Heart left ventricle (tissue), 16 donors: ENCODE measurements at regions not wholly inside any gene's neighbourhood (a gene's known extent, or its start where the extent isn't known, plus 50 kb on each side); places are given as distances from the start of the nearest gene placed in this dataset.

Experiments used
- ATAC-seq, 4 donors: fragments of 200-7000 bp; cut with Tn5 transposase; one replicate each; pipeline ENCODE4 v1.9.1; 2020 to 2022; ENCODE audit warnings: moderate library complexity in 4 of 4, mild to moderate bottlenecking in 3 of 4, moderate number of reproducible peaks in 1 of 4
- DNase-seq, 5 donors: peaks; one replicate each; pipeline ENCODE4 v3.0.0-alpha.2; 2020
- H3K27ac ChIP-seq, 12 donors: fragments of 200-600 bp; sonication (generic) in 4 of 12; one replicate each; pipeline versions ENCODE4 v1.5.0 to v1.8.0; 2016 to 2022; ENCODE audit warnings: mild to moderate bottlenecking in 2 of 12
- H3K27me3 ChIP-seq, 9 donors: fragments of 200-600 bp; sonication (generic) in 2 of 9; one replicate each; pipeline versions ENCODE4 v1.5.1 to v1.8.0; 2016 to 2022; ENCODE audit warnings: mild to moderate bottlenecking in 3 of 9
- H3K36me3 ChIP-seq, 9 donors: fragments of 200-600 bp; sonication (generic) in 2 of 9; one replicate each; pipeline versions ENCODE4 v1.5.0 to v1.8.0; 2018 to 2022; ENCODE audit warnings: mild to moderate bottlenecking in 2 of 9
- H3K4me1 ChIP-seq, 12 donors: fragments of 200-600 bp; sonication (generic) in 4 of 12; one replicate each; pipeline versions ENCODE4 v1.5.0 to v1.8.0; 2016 to 2022; ENCODE audit warnings: mild to moderate bottlenecking in 3 of 12
- H3K4me3 ChIP-seq, 12 donors: fragments of 200-600 bp; sonication (generic) in 4 of 12; one replicate each; pipeline versions ENCODE4 v1.5.0 to v1.8.0; 2017 to 2022; ENCODE audit warnings: mild to moderate bottlenecking in 9 of 12, moderate library complexity in 4 of 12
- H3K9me3 ChIP-seq, 12 donors: fragments of 200-600 bp; sonication (generic) in 4 of 12; one replicate each; pipeline versions ENCODE4 v1.5.0 to v1.8.0; 2016 to 2022; ENCODE audit warnings: mild to moderate bottlenecking in 1 of 12
- POLR2A ChIP-seq, 2 donors: fragments of 450-650 bp; IDR thresholded peaks; one replicate each; pipeline ENCODE4 v1.6.1; 2017; ENCODE audit warnings: antibody characterized with exemption in 2 of 2, mild to moderate bottlenecking in 2 of 2, moderate library complexity in 2 of 2
- WGBS, 4 donors: extraction: QIAGEN DNeasy Blood & Tissue Kit in 2 of 4; methylation state at CpG; one replicate each; pipeline versions ENCODE4 v1.1.5 to v1.1.7; 2013 to 2018; 5-methylcytosine and 5-hydroxymethylcytosine counted together
- intact Hi-C, 10 donors: fragments of 100-400 bp; cut with DNase I; formaldehyde crosslinking; loops; one replicate each; pipeline versions ENCODE4 v1.11.1 to v1.14.2; 2022
- TF ChIP-seq, protein P1 (sequence below), 12 donors: fragments of 200-600 bp; sonication (generic) in 4 of 12; IDR thresholded peaks; one replicate each; pipeline versions ENCODE4 v1.5.0 to v1.8.0; 2018 to 2022; ENCODE audit warnings: antibody characterized with exemption in 12 of 12, mild to moderate bottlenecking in 5 of 12
- donor health status: ischemic (EF 13 %, LVEDD 7.1; RV severe dilation, severe dysfunction).
- donor health status: healthy with polysubstance abuse.
- donor health status: DM: no; HTN: yes; CAD: no.
- donor health status: DM: no; HTN: no; CAD: no.
- donor health status: ischemic (EF 25% LVEDD 6.9; RV normal size, moderate dysfunction).
- donor health status: ischemic (EF 25% LVEDD 5.7; RV mildly dilated, moderate dysfunction).
- donor health status: healthy.
- donor health status: DM: yes; HTN: yes; CAD: no.
- donor health status: ischemic (EF 35%, LVEDD 5.7; RV mildly dilated, moderate dysfunction).
- donor health status: nonischemic (EF 11% LVEDD 7.7; RV severe dilation, severe dysfunction).
- donor health status: DM: yes; HTN: yes; CAD: no.
- donor health status: PGD.
- donor health status: ischemic (EF 29% LVEDD 5.4; RV normal size, mild dysfunction).
- donor health status: nonischemic (EF 23%, LVEDD 6.1; RV moderate dilation, normal function).

DNA sequence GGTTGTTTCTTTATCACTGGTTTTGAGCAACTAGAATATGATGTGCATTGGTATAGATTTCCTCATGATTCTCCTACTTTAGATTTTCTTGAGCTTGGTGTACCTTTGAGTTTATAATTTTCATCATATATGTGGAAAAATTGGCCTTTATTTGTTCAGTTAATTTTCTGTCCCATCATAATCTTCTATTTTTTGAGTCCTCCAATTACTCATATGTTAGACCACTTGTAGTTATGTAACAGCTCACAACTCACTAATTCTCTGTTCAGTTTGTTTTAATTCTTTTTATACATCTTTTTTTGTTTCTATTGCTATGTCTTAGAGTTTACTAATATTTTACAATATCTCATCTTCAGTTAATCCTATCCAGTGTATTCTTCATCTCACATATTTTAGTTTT is 81.3 kb upstream of the LAMA2 start:
- H3K27ac ChIP-seq: no peak overlapping the region
- H3K4me3 ChIP-seq: no peak overlapping the region
- TF ChIP-seq, protein P1, sequence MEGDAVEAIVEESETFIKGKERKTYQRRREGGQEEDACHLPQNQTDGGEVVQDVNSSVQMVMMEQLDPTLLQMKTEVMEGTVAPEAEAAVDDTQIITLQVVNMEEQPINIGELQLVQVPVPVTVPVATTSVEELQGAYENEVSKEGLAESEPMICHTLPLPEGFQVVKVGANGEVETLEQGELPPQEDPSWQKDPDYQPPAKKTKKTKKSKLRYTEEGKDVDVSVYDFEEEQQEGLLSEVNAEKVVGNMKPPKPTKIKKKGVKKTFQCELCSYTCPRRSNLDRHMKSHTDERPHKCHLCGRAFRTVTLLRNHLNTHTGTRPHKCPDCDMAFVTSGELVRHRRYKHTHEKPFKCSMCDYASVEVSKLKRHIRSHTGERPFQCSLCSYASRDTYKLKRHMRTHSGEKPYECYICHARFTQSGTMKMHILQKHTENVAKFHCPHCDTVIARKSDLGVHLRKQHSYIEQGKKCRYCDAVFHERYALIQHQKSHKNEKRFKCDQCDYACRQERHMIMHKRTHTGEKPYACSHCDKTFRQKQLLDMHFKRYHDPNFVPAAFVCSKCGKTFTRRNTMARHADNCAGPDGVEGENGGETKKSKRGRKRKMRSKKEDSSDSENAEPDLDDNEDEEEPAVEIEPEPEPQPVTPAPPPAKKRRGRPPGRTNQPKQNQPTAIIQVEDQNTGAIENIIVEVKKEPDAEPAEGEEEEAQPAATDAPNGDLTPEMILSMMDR (IDR thresholded peaks at IDR 0.05): no peak
- TF ChIP-seq POLR2A (IDR thresholded peaks at IDR 0.05): no peak
- H3K9me3 ChIP-seq: peaks cover 0 to 14% (median 0%) of the 10 kb centered on the region in 12 donors
- no peak for ATAC-seq
- intact Hi-C loops: loop anchor here in 5 of 10 donors (10.0 kb wide), 4 partner anchors 243 to 563 kb away; no protein-coding TSS in a partner anchor
- H3K36me3 ChIP-seq: no peaks in the 10 kb centered on the region
- no peaks in the 10 kb centered on the region for H3K27me3 ChIP-seq
- H3K4me1 ChIP-seq: peaks cover 0 to 11% (median 0%) of the 10 kb centered on the region in 12 donors
- DNase-seq: no peak

DNA sequence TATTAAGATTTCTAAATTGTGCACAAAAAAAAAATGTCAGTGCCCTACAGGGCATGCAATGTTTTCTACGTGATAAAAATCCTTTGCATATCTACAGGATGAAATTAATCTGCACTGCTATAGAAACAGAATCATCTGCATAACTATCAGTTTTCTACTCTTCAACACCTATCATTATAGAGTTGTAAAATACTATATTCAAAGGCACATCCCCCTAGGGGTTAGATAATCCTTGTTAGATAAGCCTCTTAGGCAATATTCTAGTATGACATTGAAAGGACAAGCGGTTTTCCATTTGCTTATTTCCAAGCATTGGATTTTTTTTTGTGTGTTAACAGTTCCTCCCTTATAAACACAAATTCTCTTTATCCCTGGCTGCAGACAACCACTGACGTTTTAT is 98.7 kb upstream of the LAMA2 start:
- DNase-seq (no peak), ATAC-seq (no peak)
- H3K4me1 ChIP-seq: no peaks in the 10 kb centered on the region
- H3K27ac ChIP-seq: no peak overlapping the region
- WGBS, 4 donors: 49 to 65% (median 59%) methylated on average over 3 of the region's 3 CpGs
- H3K9me3 ChIP-seq: peaks cover 0 to 13% (median 0%) of the 10 kb centered on the region in 12 donors
- intact Hi-C loops: no loop called here
- H3K36me3 ChIP-seq: no peaks in the 10 kb centered on the region
- no peaks in the 10 kb centered on the region for H3K27me3 ChIP-seq
- H3K4me3 ChIP-seq: no peak overlapping the region
- no peak for TF ChIP-seq POLR2A (IDR thresholded peaks at IDR 0.05)
- TF ChIP-seq, protein P1 (IDR thresholded peaks at IDR 0.05): no peak

DNA sequence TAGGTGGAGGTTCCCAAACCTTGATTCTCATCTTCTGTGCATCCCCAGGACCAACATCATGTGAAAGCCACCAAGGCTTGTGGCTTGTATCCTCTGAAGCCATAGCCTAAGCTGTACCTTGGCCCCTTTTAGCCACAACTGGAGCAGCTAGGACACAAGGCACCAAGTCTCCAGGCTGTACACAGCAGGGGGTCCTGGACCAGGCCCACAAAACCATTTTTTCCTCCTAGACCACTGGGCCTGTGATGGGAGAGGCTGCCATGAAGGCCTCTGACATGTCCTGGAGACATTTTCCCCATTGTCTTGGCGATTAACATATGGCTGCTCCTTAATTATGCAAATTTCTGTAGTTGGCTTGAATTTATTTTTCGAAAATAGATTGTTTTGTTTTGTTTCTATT is 114.8 kb upstream of the LAMA2 start:
- Histone ChIP-seq H3K27ac (no peak overlapping the region), H3K4me1 (no peaks in the 10 kb centered on the region), H3K36me3 (no peaks in the 10 kb centered on the region), H3K27me3 (no peaks in the 10 kb centered on the region), H3K4me3 (no peak overlapping the region), H3K9me3 (peaks cover 0 to 27% (median 0%) of the 10 kb centered on the region in 12 donors)
- intact Hi-C loops: no loop called here
- DNase-seq: no peak
- ATAC-seq: peak in 1 of 4 donors; percentile 27
- TF ChIP-seq POLR2A (IDR thresholded peaks at IDR 0.05): no peak
- TF ChIP-seq, protein P1 (IDR thresholded peaks at IDR 0.05): no peak
- WGBS, 4 donors: 50 to 74% (median 70%) methylated on average over 2 of the region's 2 CpGs

DNA sequence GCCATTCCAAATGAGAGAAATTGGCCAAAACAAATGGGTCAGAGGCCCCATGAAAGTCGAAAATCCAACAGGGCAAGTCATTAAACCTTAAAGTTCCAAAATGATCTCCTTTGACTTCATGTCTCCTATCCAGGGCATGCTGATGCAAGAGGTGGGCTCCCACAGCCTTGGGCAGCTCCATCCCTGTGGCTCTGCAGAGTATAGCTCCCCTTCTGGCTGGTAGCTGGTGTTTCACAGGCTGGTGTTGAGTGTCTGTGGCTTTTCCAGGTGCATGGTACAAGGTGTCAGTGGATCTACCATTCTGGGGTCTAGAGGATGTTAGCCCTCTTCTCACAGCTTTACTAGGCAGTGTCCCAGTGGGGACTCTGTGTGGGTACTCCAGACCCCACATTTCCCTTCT is 115.2 kb upstream of the LAMA2 start:
- H3K4me1 ChIP-seq: no peaks in the 10 kb centered on the region
- ATAC-seq: peak in 1 of 4 donors; percentile 27
- no peak for DNase-seq
- WGBS, 4 donors: 44 to 68% (median 56%) methylated on average over 1 of the region's 1 CpG
- no peak overlapping the region for H3K4me3 ChIP-seq
- no peak overlapping the region for H3K27ac ChIP-seq
- H3K9me3 ChIP-seq: peaks cover 0 to 23% (median 0%) of the 10 kb centered on the region in 12 donors
- no peaks in the 10 kb centered on the region for H3K36me3 ChIP-seq
- TF ChIP-seq, protein P1 (IDR thresholded peaks at IDR 0.05): no peak
- no peak for TF ChIP-seq POLR2A (IDR thresholded peaks at IDR 0.05)
- no peaks in the 10 kb centered on the region for H3K27me3 ChIP-seq
- intact Hi-C loops: no loop called here
